ENCODE measurements at regions not wholly inside any gene's neighbourhood (a gene's known extent, or its start where the extent isn't known, plus 50 kb on each side); places are given as distances from the start of the nearest gene placed in this dataset.

- DNase-seq (ENCODE audit: low spot score) (no peak), ATAC-seq (ENCODE audit: low read depth) (no peak)
- Histone ChIP-seq H3K4me3 (ENCODE audit: severe bottlenecking) (no peak overlapping the region), H3K27ac (ENCODE audit: poor library complexity, severe bottlenecking) (no peak overlapping the region), H3K4me1 (ENCODE audit: insufficient read depth, poor library complexity, severe bottlenecking) (no peaks in the 10 kb centered on the region), H3K36me3 (ENCODE audit: low read depth) (no peaks in the 10 kb centered on the region), H3K27me3 (ENCODE audit: insufficient read depth, poor library complexity, severe bottlenecking) (peaks cover 3% of the 10 kb centered on the region), H3K9me3 (ENCODE audit: severe bottlenecking) (no peaks in the 10 kb centered on the region)
- TF ChIP-seq CTCF (IDR thresholded peaks at IDR 0.05; ENCODE audit: poor library complexity, severe bottlenecking) = no peak
Measured at GRCh38 chr15:94586099-94586498, 354.7 kb downstream of the MCTP2 start.

DNA sequence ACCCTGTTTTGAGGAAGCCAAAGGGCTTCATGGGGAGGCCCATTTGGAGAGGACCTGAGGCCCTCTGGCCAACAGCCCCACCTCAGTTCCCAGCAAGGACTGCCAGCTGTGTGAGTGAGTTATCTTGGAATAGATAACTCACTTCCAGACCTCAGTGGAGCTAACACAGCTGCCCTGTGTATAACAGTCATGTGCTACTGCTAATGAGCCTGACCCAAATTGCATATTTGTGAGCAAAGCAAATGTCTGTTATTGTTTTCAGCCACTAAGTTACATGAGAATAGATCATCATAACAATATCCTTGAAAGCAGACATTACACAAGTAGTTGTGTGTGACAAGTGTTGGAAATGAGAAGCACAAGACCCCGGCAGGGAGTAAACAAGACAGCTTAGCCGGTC, 355.8 kb downstream of the MCTP2 start:
- H3K4me1 ChIP-seq (ENCODE audit: insufficient read depth, poor library complexity, severe bottlenecking) = no peaks in the 10 kb centered on the region
- no peak overlapping the region for H3K27ac ChIP-seq (ENCODE audit: poor library complexity, severe bottlenecking)
- ATAC-seq (ENCODE audit: low read depth) (no peak), DNase-seq (ENCODE audit: low spot score) (no peak)
- no peaks in the 10 kb centered on the region for H3K36me3 ChIP-seq (ENCODE audit: low read depth)
- no peak overlapping the region for H3K4me3 ChIP-seq (ENCODE audit: severe bottlenecking)
- TF ChIP-seq CTCF (IDR thresholded peaks at IDR 0.05; ENCODE audit: poor library complexity, severe bottlenecking) = no peak
- no peaks in the 10 kb centered on the region for H3K9me3 ChIP-seq (ENCODE audit: severe bottlenecking)
- peaks cover 3% of the 10 kb centered on the region for H3K27me3 ChIP-seq (ENCODE audit: insufficient read depth, poor library complexity, severe bottlenecking)

GRCh38 chr15:94588993-94589392, 357.6 kb downstream of the MCTP2 start:
- TF ChIP-seq CTCF (IDR thresholded peaks at IDR 0.05; ENCODE audit: poor library complexity, severe bottlenecking) = no peak
- ATAC-seq (ENCODE audit: low read depth) = no peak
- H3K27me3 ChIP-seq (ENCODE audit: insufficient read depth, poor library complexity, severe bottlenecking) = peaks cover 6% of the 10 kb centered on the region
- DNase-seq (ENCODE audit: low spot score) = no peak
- no peaks in the 10 kb centered on the region for H3K9me3 ChIP-seq (ENCODE audit: severe bottlenecking)
- H3K27ac ChIP-seq (ENCODE audit: poor library complexity, severe bottlenecking) = no peak overlapping the region
- H3K36me3 ChIP-seq (ENCODE audit: low read depth) = no peaks in the 10 kb centered on the region
- H3K4me3 ChIP-seq (ENCODE audit: severe bottlenecking) = no peak overlapping the region
- H3K4me1 ChIP-seq (ENCODE audit: insufficient read depth, poor library complexity, severe bottlenecking) = no peaks in the 10 kb centered on the region

DNA sequence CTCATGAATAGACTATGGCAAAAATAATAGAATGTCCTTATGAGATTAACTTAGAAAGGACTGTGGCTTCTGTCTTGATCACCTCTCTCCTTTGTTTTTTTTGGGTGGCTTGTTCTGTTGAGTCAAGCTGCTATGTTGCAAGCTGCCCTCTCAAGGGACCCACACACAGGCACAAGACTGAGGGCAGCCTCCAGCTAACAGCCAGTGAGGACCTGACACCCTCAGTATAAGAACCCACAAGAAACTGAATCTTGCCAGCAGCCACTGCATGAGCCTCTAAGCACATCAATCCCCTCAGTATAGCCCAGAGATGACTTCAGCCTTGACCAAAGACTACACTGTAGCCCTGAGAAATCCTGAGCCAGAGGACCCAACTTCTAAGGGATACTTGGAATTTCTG, 361.1 kb downstream of the MCTP2 start:
- DNase-seq (ENCODE audit: low spot score) = no peak
- peaks cover 6% of the 10 kb centered on the region for H3K27me3 ChIP-seq (ENCODE audit: insufficient read depth, poor library complexity, severe bottlenecking)

DNA sequence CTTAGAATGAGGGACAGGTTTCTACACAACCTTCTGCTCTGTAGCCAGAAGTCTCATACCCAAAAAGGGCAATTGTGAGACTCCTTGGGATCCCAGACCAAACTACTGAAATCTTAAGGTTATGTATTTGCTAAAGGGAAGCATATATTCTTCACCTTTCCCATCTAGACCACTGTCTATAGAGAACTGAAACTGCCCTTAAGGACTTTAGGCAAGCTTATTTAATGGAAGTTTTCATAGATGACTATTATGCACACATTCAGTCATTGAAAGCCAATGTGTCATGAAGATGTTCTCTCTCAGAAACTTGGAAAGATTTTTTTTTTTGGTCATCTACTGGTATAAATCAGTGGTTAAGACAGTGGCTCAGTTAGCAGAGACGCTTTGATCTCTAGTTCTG, 365.3 kb downstream of the MCTP2 start:
- Histone ChIP-seq H3K27ac (ENCODE audit: poor library complexity, severe bottlenecking) (no peak overlapping the region), H3K4me1 (ENCODE audit: insufficient read depth, poor library complexity, severe bottlenecking) (no peaks in the 10 kb centered on the region), H3K36me3 (ENCODE audit: low read depth) (no peaks in the 10 kb centered on the region), H3K9me3 (ENCODE audit: severe bottlenecking) (no peaks in the 10 kb centered on the region), H3K4me3 (ENCODE audit: severe bottlenecking) (no peak overlapping the region), H3K27me3 (ENCODE audit: insufficient read depth, poor library complexity, severe bottlenecking) (peaks cover 3% of the 10 kb centered on the region)
- TF ChIP-seq CTCF (IDR thresholded peaks at IDR 0.05; ENCODE audit: poor library complexity, severe bottlenecking) = no peak
- DNase-seq (ENCODE audit: low spot score) (no peak), ATAC-seq (ENCODE audit: low read depth) (no peak)

More for the DNA sequence above, 361.1 kb downstream of the MCTP2 start:
- ATAC-seq (ENCODE audit: low read depth) = no peak
- TF ChIP-seq CTCF (IDR thresholded peaks at IDR 0.05; ENCODE audit: poor library complexity, severe bottlenecking) = no peak
- Histone ChIP-seq H3K4me1 (ENCODE audit: insufficient read depth, poor library complexity, severe bottlenecking) (no peaks in the 10 kb centered on the region), H3K9me3 (ENCODE audit: severe bottlenecking) (no peaks in the 10 kb centered on the region), H3K27ac (ENCODE audit: poor library complexity, severe bottlenecking) (no peak overlapping the region), H3K4me3 (ENCODE audit: severe bottlenecking) (no peak overlapping the region), H3K36me3 (ENCODE audit: low read depth) (no peaks in the 10 kb centered on the region)
